Vagina (tissue), 2 donors: ENCODE measurements at regions not wholly inside any gene's neighbourhood (a gene's known extent, or its start where the extent isn't known, plus 50 kb on each side); places are given as distances from the start of the nearest gene placed in this dataset.

Experiments used
- POLR2A ChIP-seq, 2 donors: fragments of 450-650 bp; IDR thresholded peaks; one replicate each; pipeline ENCODE4 v1.6.1; 2017; ENCODE audit warnings: antibody characterized with exemption in 2 of 2, mild to moderate bottlenecking in 2 of 2, moderate library complexity in 2 of 2
- TF ChIP-seq, protein P1 (sequence below), 3 experiments: fragments of 450-650 bp in 2 of 3; fragments of 200-600 bp in 1 of 3; sonication (generic) in 1 of 3; IDR thresholded peaks; one replicate each; pipeline ENCODE4 v1.5.1; 2017 to 2019; ENCODE audit warnings: antibody characterized with exemption in 3 of 3, mild to moderate bottlenecking in 2 of 3, moderate library complexity in 2 of 3

DNA sequence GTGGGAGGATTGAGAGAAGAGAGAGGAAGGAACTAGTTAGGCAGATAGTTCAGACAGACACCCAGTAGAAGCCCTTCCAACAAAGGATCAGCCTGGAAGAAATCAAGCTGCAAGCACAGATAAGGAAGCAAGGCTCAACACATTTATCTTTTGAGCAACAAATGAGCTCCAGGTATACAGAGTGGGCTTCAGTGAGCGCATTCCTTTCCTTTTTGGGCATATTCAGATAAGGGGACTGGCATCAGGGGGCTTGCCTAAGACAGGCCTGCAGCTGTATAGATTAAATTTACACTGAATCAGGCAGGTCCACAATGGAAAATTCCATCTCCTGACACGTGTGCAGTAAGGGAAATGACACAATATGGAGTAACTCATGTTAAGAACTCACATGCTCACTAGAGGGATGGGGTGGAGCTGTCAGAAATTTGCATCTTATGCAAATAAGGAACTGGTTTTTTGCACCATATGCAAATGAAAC, 147.2 kb downstream of the AKR1D1 start:
- TF ChIP-seq POLR2A (IDR thresholded peaks at IDR 0.05): no peak
- TF ChIP-seq, protein P1, sequence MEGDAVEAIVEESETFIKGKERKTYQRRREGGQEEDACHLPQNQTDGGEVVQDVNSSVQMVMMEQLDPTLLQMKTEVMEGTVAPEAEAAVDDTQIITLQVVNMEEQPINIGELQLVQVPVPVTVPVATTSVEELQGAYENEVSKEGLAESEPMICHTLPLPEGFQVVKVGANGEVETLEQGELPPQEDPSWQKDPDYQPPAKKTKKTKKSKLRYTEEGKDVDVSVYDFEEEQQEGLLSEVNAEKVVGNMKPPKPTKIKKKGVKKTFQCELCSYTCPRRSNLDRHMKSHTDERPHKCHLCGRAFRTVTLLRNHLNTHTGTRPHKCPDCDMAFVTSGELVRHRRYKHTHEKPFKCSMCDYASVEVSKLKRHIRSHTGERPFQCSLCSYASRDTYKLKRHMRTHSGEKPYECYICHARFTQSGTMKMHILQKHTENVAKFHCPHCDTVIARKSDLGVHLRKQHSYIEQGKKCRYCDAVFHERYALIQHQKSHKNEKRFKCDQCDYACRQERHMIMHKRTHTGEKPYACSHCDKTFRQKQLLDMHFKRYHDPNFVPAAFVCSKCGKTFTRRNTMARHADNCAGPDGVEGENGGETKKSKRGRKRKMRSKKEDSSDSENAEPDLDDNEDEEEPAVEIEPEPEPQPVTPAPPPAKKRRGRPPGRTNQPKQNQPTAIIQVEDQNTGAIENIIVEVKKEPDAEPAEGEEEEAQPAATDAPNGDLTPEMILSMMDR (IDR thresholded peaks at IDR 0.05): no peak
